GM12878 (cell line): ENCODE measurements at regions not wholly inside any gene's neighbourhood (a gene's known extent, or its start where the extent isn't known, plus 50 kb on each side); places are given as distances from the start of the nearest gene placed in this dataset.

Experiments used
- ATAC-seq: fragments of 200-7000 bp; cut with Tn5 transposase; 3 replicates; pipeline ENCODE4 v1.9.1; 2020; ENCODE audit warnings: mild to moderate bottlenecking, moderate library complexity
- BruUV-seq: library from RNA; stranded (reverse); fragments of 400-500 nt; replicated peaks from 2 replicates; lab custom pipeline; 2021; lab: Mats Ljungman, UMichigan
- CTCF ChIA-PET: fragments of 300-600 bp; sonication (Branson Sonifier 250); formaldehyde crosslinking; extraction: SDS; loops from one replicate; lab custom pipeline; 2021; ENCODE audit warnings: inconsistent platforms; lab: Yijun Ruan, JAX
- POLR2A ChIA-PET: fragments of 350-600 bp; formaldehyde crosslinking; extraction: SDS; loops from one replicate; lab custom pipeline; 2021; ENCODE audit warnings: inconsistent platforms; lab: Charles Lee
- RAD21 ChIA-PET: fragments of 300-600 bp; sonication (Branson Sonifier 250); formaldehyde crosslinking; loops from one replicate; lab custom pipeline; 2023; ENCODE audit warnings: antibody characterized with exemption; ENCODE audit not compliant: unreplicated experiment; lab: Charles Lee
- SMC1A ChIA-PET: fragments of 300-600 bp; sonication (Branson Sonifier 250); formaldehyde crosslinking; loops from one replicate; lab custom pipeline; 2023; ENCODE audit not compliant: unreplicated experiment, uncharacterized antibody; lab: Charles Lee
- DNase-seq: peaks from one replicate; pipeline ENCODE4 v3.0.0-alpha.2; 2011; ENCODE audit warnings: low read depth, low spot score
- FAIRE-seq: peaks from 3 replicates; lab custom pipeline; 2011; peaks lifted over from hg19 to GRCh38; lab: Jason Lieb, UNC
- H2AFZ ChIP-seq: 2 replicates; pipeline ENCODE4 v1.6.0; 2011; ENCODE audit warnings: low read depth, low read length, control low read depth; ENCODE audit not compliant: control insufficient read depth
- H3K27ac ChIP-seq: 2 replicates; pipeline ENCODE4 v1.5.1; 2011; ENCODE audit warnings: control low read depth; ENCODE audit not compliant: control insufficient read depth, insufficient read depth
- H3K27me3 ChIP-seq, 2 experiments: replicated peaks in 1 of 2; 2 replicates each; pipeline versions ENCODE4 v1.6.0 to v1.6.1; 2011; ENCODE audit warnings: low read length in 1 of 2; ENCODE audit not compliant: control insufficient read depth in 2 of 2, insufficient read depth in 2 of 2
- H3K36me3 ChIP-seq, 2 experiments: 2 replicates each; pipeline ENCODE4 v1.5.1; 2011; ENCODE audit warnings: low read length in 1 of 2; ENCODE audit not compliant: control insufficient read depth in 2 of 2, insufficient read depth in 2 of 2
- H3K4me1 ChIP-seq: 2 replicates; pipeline ENCODE4 v1.6.1; 2011; ENCODE audit warnings: mild to moderate bottlenecking, low read length, moderate library complexity, mixed read lengths; ENCODE audit not compliant: control insufficient read depth, insufficient read depth
- H3K4me2 ChIP-seq: 2 replicates; pipeline ENCODE4 v1.6.0; 2011; ENCODE audit warnings: control low read depth; ENCODE audit not compliant: control insufficient read depth, insufficient read depth
- H3K4me3 ChIP-seq: fragments of 200-600 bp; sonication (generic); 2 replicates; pipeline ENCODE4 v1.5.1; 2016
- H3K79me2 ChIP-seq: 2 replicates; pipeline ENCODE4 v1.6.0; 2011; ENCODE audit warnings: low read length; ENCODE audit not compliant: control insufficient read depth, insufficient read depth
- H3K9ac ChIP-seq: 2 replicates; pipeline ENCODE4 v1.8.0; 2011; ENCODE audit warnings: low read length, control low read depth, mixed read lengths; ENCODE audit not compliant: control insufficient read depth, insufficient read depth
- H3K9me3 ChIP-seq: replicated peaks from 3 replicates; pipeline ENCODE4 v1.5.1; 2011; ENCODE audit warnings: mild to moderate bottlenecking, low read length; ENCODE audit not compliant: control insufficient read depth, insufficient read depth
- H4K20me1 ChIP-seq: 2 replicates; pipeline ENCODE4 v1.6.0; 2011; ENCODE audit not compliant: control insufficient read depth, insufficient read depth
- ATF7 ChIP-seq: fragments of 450-650 bp; IDR thresholded peaks from 2 replicates; pipeline ENCODE4 v1.6.1; 2016; ENCODE audit warnings: low read depth, mild to moderate bottlenecking
- BHLHE40 ChIP-seq, 2 experiments: fragments of 450-650 bp in 1 of 2; IDR thresholded peaks; 2 replicates each; pipeline ENCODE4 v1.6.1; 2011 to 2017; ENCODE audit warnings: low read depth in 2 of 2, borderline replicate concordance in 1 of 2, improper control_type of control experiment in 1 of 2, low read length in 1 of 2, mild to moderate bottlenecking in 1 of 2
- CHD2 ChIP-seq: IDR thresholded peaks from 2 replicates; pipeline ENCODE4 v1.6.1; 2011; ENCODE audit warnings: low read depth, low read length, improper control_type of control experiment, borderline replicate concordance
- JUNB ChIP-seq: IDR thresholded peaks from 2 replicates; pipeline ENCODE4 v1.6.1; 2016; ENCODE audit warnings: antibody characterized with exemption, mild to moderate bottlenecking
- KDM1A ChIP-seq: fragments of 200-600 bp; sonication (generic); IDR thresholded peaks from 2 replicates; pipeline ENCODE4 v1.6.1; 2016; ENCODE audit warnings: borderline replicate concordance
- MAX ChIP-seq: IDR thresholded peaks from 2 replicates; pipeline ENCODE4 v1.6.1; 2012; ENCODE audit warnings: low read depth, low read length, improper control_type of control experiment
- MTA3 ChIP-seq: IDR thresholded peaks from 2 replicates; pipeline ENCODE4 v1.6.1; 2012; ENCODE audit warnings: low read length, inconsistent platforms, borderline replicate concordance
- SMARCA5 ChIP-seq: fragments of 450-650 bp; IDR thresholded peaks from 2 replicates; pipeline ENCODE4 v1.6.1; 2017; ENCODE audit warnings: mild to moderate bottlenecking
- SREBF1 ChIP-seq: IDR thresholded peaks from 2 replicates; pipeline ENCODE4 v1.6.1; 2012; ENCODE audit warnings: mild to moderate bottlenecking, low read length
- STAT1 ChIP-seq: fragments of 450-650 bp; conservative IDR thresholded peaks from 2 replicates; pipeline ENCODE4 v1.6.1; 2014; ENCODE audit warnings: antibody characterized with exemption, mild to moderate bottlenecking
- SUZ12 ChIP-seq: fragments of 200-600 bp; sonication (generic); IDR thresholded peaks from one replicate; pipeline ENCODE4 v1.6.1; 2018; ENCODE audit warnings: antibody characterized with exemption, mild to moderate bottlenecking; ENCODE audit not compliant: unreplicated experiment
- WGBS: methylation state at CpG from one replicate; pipeline ENCODE4 v1.1.6; 2016; ENCODE audit warnings: low lambda C conversion rate; ENCODE audit not compliant: insufficient replicate concordance, insufficient coverage; ENCODE audit errors: missing lambda C conversion rate; 5-methylcytosine and 5-hydroxymethylcytosine counted together
- in situ Hi-C: fragments of 300-500 bp; cut with MboI; formaldehyde crosslinking; loops from 9 replicates; pipeline ENCODE4 v1.14.3; 2018; ENCODE audit warnings: mixed read lengths
- intact Hi-C: fragments of 100-400 bp; cut with micrococcal nuclease; formaldehyde crosslinking; loops from one replicate; pipeline ENCODE4 v1.14.2; 2022; ENCODE audit not compliant: unreplicated experiment
- TF ChIP-seq, protein P1 (sequence below): fragments of 450-650 bp; IDR thresholded peaks from 2 replicates; pipeline ENCODE4 v1.6.1; 2017; ENCODE audit warnings: antibody characterized with exemption, mild to moderate bottlenecking, moderate library complexity
- TF ChIP-seq, protein P2 (sequence below): fragments of 450-650 bp; formaldehyde crosslinking; IDR thresholded peaks from 2 replicates; pipeline ENCODE4 v1.4.0; 2022; ENCODE audit warnings: mild to moderate bottlenecking, moderate library complexity

- no peak for TF ChIP-seq SUZ12
Measured at GRCh38 chr22:49492308-49492707, 335.4 kb downstream of the BRD1 start (continued).

GRCh38 chr22:49491726-49492125 is 335.9 kb downstream of the BRD1 start:
- RAD21 ChIA-PET = no interaction called here
- no peaks in the 10 kb centered on the region for H3K79me2 ChIP-seq
- FAIRE-seq = no peak
- CTCF ChIA-PET = no interaction called here
- no peaks in the 10 kb centered on the region for H3K4me1 ChIP-seq
- no peak for TF ChIP-seq KDM1A
- TF ChIP-seq ATF7 = no peak
- TF ChIP-seq, protein P1, sequence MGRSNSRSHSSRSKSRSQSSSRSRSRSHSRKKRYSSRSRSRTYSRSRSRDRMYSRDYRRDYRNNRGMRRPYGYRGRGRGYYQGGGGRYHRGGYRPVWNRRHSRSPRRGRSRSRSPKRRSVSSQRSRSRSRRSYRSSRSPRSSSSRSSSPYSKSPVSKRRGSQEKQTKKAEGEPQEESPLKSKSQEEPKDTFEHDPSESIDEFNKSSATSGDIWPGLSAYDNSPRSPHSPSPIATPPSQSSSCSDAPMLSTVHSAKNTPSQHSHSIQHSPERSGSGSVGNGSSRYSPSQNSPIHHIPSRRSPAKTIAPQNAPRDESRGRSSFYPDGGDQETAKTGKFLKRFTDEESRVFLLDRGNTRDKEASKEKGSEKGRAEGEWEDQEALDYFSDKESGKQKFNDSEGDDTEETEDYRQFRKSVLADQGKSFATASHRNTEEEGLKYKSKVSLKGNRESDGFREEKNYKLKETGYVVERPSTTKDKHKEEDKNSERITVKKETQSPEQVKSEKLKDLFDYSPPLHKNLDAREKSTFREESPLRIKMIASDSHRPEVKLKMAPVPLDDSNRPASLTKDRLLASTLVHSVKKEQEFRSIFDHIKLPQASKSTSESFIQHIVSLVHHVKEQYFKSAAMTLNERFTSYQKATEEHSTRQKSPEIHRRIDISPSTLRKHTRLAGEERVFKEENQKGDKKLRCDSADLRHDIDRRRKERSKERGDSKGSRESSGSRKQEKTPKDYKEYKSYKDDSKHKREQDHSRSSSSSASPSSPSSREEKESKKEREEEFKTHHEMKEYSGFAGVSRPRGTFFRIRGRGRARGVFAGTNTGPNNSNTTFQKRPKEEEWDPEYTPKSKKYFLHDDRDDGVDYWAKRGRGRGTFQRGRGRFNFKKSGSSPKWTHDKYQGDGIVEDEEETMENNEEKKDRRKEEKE = no peak
- TF ChIP-seq, protein P2, sequence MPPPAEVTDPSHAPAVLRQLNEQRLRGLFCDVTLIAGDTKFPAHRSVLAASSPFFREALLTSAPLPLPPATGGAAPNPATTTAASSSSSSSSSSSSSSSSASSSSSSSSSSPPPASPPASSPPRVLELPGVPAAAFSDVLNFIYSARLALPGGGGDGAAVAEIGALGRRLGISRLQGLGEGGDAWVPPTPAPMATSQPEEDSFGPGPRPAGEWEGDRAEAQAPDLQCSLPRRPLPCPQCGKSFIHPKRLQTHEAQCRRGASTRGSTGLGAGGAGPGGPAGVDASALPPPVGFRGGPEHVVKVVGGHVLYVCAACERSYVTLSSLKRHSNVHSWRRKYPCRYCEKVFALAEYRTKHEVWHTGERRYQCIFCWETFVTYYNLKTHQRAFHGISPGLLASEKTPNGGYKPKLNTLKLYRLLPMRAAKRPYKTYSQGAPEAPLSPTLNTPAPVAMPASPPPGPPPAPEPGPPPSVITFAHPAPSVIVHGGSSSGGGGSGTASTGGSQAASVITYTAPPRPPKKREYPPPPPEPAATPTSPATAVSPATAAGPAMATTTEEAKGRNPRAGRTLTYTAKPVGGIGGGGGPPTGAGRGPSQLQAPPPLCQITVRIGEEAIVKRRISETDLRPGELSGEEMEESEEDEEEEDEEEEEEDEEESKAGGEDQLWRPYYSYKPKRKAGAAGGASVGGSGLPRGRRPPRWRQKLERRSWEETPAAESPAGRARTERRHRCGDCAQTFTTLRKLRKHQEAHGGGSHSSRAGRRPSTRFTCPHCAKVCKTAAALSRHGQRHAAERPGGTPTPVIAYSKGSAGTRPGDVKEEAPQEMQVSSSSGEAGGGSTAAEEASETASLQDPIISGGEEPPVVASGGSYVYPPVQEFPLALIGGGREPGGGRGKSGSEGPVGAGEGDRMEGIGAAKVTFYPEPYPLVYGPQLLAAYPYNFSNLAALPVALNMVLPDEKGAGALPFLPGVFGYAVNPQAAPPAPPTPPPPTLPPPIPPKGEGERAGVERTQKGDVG = no peak
- no peak for TF ChIP-seq SMARCA5
- no peak for TF ChIP-seq BHLHE40 (IDR thresholded peaks at IDR 0.05; ENCODE audit: borderline replicate concordance in 1 of 2, low read depth in 2 of 2, low read length in 1 of 2)
- no peak for TF ChIP-seq JUNB
- TF ChIP-seq MTA3 = no peak
- TF ChIP-seq CHD2 = no peak
- TF ChIP-seq STAT1 = no peak
- no peak for TF ChIP-seq MAX
- TF ChIP-seq SREBF1 = no peak
- TF ChIP-seq, all 136 proteins: peak for 0
- Histone ChIP-seq H3K27me3 (no peaks in the 10 kb centered on the region), H3K27ac (no peak overlapping the region), H3K36me3 (no peaks in the 10 kb centered on the region), H2AFZ (no peak overlapping the region), H3K9ac (no peak overlapping the region), H4K20me1 (no peaks in the 10 kb centered on the region; the same call in 1 of the 2 replicates), H3K4me3 (no peak overlapping the region), H3K9me3 (no peaks in the 10 kb centered on the region; the same call in 2 of the 3 replicates), H3K4me2 (no peak overlapping the region)
- ChIA-PET SMC1A (no interaction called here), POLR2A (no interaction called here)
- DNase-seq = no peak
- BruUV-seq = no TSS peak
- in situ Hi-C loops (no loop called here), intact Hi-C loops (no loop called here)
- ATAC-seq = no peak
- 61% methylated on average over 13 of the region's 15 CpGs for WGBS
